Sigmoid colon (tissue), 6 donors: ENCODE measurements at regions not wholly inside any gene's neighbourhood (a gene's known extent, or its start where the extent isn't known, plus 50 kb on each side); places are given as distances from the start of the nearest gene placed in this dataset.

Experiments
- DNase-seq: peaks from one replicate; pipeline ENCODE4 v3.0.0-alpha.2; 2019
- H3K27ac ChIP-seq, 4 donors: fragments of 200-600 bp; sonication (generic); one replicate each; pipeline ENCODE4 v1.5.1; 2016 to 2019; ENCODE audit warnings: mild to moderate bottlenecking in 1 of 4
- H3K27me3 ChIP-seq, 3 donors: fragments of 200-600 bp; sonication (generic); one replicate each; pipeline ENCODE4 v1.5.1; 2019; ENCODE audit warnings: mild to moderate bottlenecking in 1 of 3
- H3K36me3 ChIP-seq, 4 donors: fragments of 200-600 bp; sonication (generic); one replicate each; pipeline ENCODE4 v1.5.1; 2016 to 2019
- H3K4me1 ChIP-seq, 4 donors: fragments of 200-600 bp; sonication (generic); one replicate each; pipeline ENCODE4 v1.5.1; 2017 to 2019
- H3K4me3 ChIP-seq, 4 donors: fragments of 200-600 bp; sonication (generic); one replicate each; pipeline ENCODE4 v1.5.1; 2017 to 2019; ENCODE audit warnings: mild to moderate bottlenecking in 2 of 4, moderate library complexity in 1 of 4
- H3K9me3 ChIP-seq, 4 donors: fragments of 200-600 bp in 3 of 4; sonication (generic) in 3 of 4; one replicate each; pipeline versions ENCODE4 v1.5.1 to v1.6.1; 2013 to 2019
- EP300 ChIP-seq, 4 donors: sonication (generic); formaldehyde crosslinking; IDR thresholded peaks; one replicate each; pipeline ENCODE4 v1.6.1; 2017; ENCODE audit warnings: antibody characterized with exemption in 4 of 4
- POLR2A ChIP-seq, 2 donors: fragments of 450-650 bp; IDR thresholded peaks; one replicate each; pipeline ENCODE4 v1.6.1; 2016; ENCODE audit warnings: antibody characterized with exemption in 2 of 2, mild to moderate bottlenecking in 2 of 2, moderate library complexity in 2 of 2
- POLR2AphosphoS5 ChIP-seq, 4 donors: sonication (generic); formaldehyde crosslinking; IDR thresholded peaks; one replicate each; pipeline ENCODE4 v1.6.1; 2017; ENCODE audit warnings: antibody characterized with exemption in 4 of 4
- whole genome bisulfite sequencing, 2 donors: extraction: QIAGEN DNeasy Blood & Tissue Kit; methylation state at CpG; one replicate each; pipeline ENCODE4 v1.1.7; 2013; 5-methylcytosine and 5-hydroxymethylcytosine counted together
- intact Hi-C: fragments of 100-400 bp; cut with DNase I; formaldehyde crosslinking; loops from one replicate; pipeline ENCODE4 v1.15.1; 2023
- TF ChIP-seq, protein P1 (sequence below), 4 experiments: fragments of 450-650 bp in 3 of 4; fragments of 200-600 bp in 1 of 4; IDR thresholded peaks; one replicate each; pipeline ENCODE4 v1.5.1; 2016 to 2019; ENCODE audit warnings: antibody characterized with exemption in 4 of 4, mild to moderate bottlenecking in 3 of 4, moderate library complexity in 2 of 4
- donor health status: healthy with polysubstance abuse.
- donor health status: healthy.

DNA sequence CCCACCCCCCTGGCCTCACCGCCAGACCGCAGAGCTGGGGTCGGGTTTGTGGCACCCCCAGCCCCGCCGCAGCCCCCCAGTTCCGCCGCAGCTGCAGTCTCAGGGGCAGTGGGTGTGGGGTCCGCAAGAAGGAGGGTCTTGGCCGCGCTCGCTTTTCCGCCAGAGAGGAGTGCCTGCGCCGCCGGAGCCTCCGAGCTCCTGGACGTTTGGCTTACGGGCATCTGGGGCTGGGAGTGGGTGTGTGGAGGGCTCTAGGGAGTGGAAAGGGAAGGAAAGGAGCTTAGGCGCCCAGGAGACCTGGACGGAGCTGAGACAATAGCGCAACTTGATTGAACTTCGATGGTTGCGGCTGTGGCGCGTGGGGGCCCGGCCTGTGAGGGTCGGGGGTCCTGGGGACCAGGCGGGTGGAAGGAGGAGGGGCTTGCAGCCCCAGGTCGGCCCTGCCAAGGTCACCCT is 88.8 kb upstream of the IPO9 start:
- Histone ChIP-seq H3K4me1 (peaks cover 0 to 73% (median 60%) of the 10 kb centered on the region in 4 donors), H3K27me3 (no peaks in the 10 kb centered on the region), H3K27ac (peak overlapping the region; percentile 61 to 73 (median 70)), H3K36me3 (no peaks in the 10 kb centered on the region), H3K4me3 (peak overlapping the region; percentile 42 to 62 (median 58)), H3K9me3 (no peaks in the 10 kb centered on the region)
- TF ChIP-seq POLR2AphosphoS5 (IDR thresholded peaks at IDR 0.05) (no peak), EP300 (IDR thresholded peaks at IDR 0.05) (no peak), POLR2A (IDR thresholded peaks at IDR 0.05) (no peak)
- TF ChIP-seq, protein P1, sequence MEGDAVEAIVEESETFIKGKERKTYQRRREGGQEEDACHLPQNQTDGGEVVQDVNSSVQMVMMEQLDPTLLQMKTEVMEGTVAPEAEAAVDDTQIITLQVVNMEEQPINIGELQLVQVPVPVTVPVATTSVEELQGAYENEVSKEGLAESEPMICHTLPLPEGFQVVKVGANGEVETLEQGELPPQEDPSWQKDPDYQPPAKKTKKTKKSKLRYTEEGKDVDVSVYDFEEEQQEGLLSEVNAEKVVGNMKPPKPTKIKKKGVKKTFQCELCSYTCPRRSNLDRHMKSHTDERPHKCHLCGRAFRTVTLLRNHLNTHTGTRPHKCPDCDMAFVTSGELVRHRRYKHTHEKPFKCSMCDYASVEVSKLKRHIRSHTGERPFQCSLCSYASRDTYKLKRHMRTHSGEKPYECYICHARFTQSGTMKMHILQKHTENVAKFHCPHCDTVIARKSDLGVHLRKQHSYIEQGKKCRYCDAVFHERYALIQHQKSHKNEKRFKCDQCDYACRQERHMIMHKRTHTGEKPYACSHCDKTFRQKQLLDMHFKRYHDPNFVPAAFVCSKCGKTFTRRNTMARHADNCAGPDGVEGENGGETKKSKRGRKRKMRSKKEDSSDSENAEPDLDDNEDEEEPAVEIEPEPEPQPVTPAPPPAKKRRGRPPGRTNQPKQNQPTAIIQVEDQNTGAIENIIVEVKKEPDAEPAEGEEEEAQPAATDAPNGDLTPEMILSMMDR (IDR thresholded peaks at IDR 0.05), result no peak
- intact Hi-C loops, result no loop called here
- DNase-seq, result no peak
- 1 to 6% methylated on average over 29 of the region's 29 CpGs for WGBS, 2 donors

DNA sequence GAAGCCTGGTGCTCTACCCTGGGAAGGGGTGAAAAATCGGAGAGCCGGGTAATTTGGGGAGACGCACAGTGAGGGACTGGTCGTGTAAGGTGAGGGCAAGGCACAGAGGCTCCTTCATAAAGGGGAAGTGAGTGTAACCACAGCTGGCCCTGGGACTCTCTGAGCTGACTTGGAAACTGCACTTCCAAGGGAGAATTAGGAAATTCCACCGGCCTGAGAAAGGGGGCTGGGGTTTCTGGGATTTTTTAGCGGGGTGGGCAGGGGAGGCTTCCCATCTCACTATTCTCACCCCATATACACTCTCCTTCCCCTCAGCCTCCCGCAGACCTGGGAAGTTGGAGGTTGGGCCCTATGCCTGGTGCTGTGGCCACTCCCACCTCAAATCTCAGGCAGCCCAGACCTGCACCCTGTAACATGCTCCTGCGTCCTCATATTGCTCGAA is 88.3 kb upstream of the IPO9 start:
- Histone ChIP-seq H3K27me3 (no peaks in the 10 kb centered on the region), H3K4me1 (peaks cover 0 to 68% (median 57%) of the 10 kb centered on the region in 4 donors), H3K4me3 (peak overlapping the region; percentile 42 to 62 (median 58)), H3K27ac (peak overlapping the region; percentile 61 to 73 (median 70)), H3K36me3 (no peaks in the 10 kb centered on the region), H3K9me3 (no peaks in the 10 kb centered on the region)
- peak; percentile 79 for DNase-seq
- no peak for TF ChIP-seq POLR2A (IDR thresholded peaks at IDR 0.05)
- peak in 1 of 4 donors; percentile 8 for TF ChIP-seq POLR2AphosphoS5 (IDR thresholded peaks at IDR 0.05)
- 6 to 18% methylated on average over 9 of the region's 9 CpGs for WGBS, 2 donors
- intact Hi-C loops, result no loop called here

DNA sequence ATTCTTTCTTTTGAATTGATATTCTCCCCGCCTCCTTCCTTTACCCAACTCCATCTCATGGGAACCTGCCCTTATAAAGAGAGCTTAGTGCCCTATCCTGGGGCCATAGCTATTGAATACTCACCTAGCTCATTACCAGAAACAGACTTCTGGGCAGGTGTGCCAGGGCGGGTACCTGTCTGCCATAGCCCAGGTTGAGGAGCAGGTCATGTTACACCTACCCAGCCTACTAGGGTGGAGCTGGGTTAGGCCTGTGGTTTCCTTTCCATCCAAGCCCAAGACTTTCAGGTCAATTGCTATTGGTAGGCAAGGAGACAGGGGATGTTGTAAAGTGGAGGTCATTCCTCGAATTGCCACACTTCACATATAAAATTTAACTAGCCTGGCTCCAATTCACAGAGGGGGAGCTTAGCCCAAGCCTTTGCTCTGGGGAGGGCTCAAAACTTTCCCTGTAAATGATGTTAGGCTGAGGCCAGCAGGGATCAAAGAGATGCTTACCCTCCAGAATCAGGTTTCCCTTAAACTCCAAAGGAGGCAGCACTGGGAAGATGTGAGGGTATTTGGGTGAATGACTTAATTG is 87.1 kb upstream of the IPO9 start:
- no peaks in the 10 kb centered on the region for H3K27me3 ChIP-seq
- H3K36me3 ChIP-seq, result no peaks in the 10 kb centered on the region
- H3K27ac ChIP-seq, result peak overlapping the region in 1 of 4 donors; percentile 73
- TF ChIP-seq, protein P1 (IDR thresholded peaks at IDR 0.05), result no peak
- no peak for TF ChIP-seq POLR2AphosphoS5 (IDR thresholded peaks at IDR 0.05)
- TF ChIP-seq POLR2A (IDR thresholded peaks at IDR 0.05), result no peak
- no peak for TF ChIP-seq EP300 (IDR thresholded peaks at IDR 0.05)
- intact Hi-C loops, result no loop called here
- H3K9me3 ChIP-seq, result no peaks in the 10 kb centered on the region
- no peak for DNase-seq
- H3K4me3 ChIP-seq, result no peak overlapping the region
- 55 to 76% methylated on average over 3 of the region's 3 CpGs for WGBS, 2 donors
- peaks cover 0 to 56% (median 45%) of the 10 kb centered on the region in 4 donors for H3K4me1 ChIP-seq

DNA sequence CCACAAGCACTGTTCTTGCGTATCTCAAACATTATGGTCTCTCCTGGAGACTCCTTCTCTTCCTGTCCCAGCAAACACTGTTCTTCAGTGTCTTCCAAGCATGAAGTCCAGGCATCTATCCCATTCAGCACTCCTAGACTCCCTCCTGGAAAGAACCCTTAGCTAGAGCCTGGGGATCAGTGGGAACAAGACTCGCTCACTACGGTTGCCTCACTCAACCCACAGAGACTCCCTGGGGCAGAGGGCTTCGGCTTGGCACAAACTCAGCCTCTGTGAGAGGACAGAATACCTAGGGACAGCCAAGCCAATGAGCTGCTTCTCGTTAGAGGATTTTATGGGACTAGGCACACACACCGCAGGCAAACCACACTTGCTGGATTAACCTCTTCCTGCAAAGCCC is 86.5 kb upstream of the IPO9 start:
- Histone ChIP-seq H3K36me3 (no peaks in the 10 kb centered on the region), H3K27me3 (no peaks in the 10 kb centered on the region), H3K4me3 (no peak overlapping the region), H3K27ac (no peak overlapping the region), H3K9me3 (no peaks in the 10 kb centered on the region), H3K4me1 (peaks cover 0 to 50% (median 40%) of the 10 kb centered on the region in 4 donors)
- WGBS, 2 donors, result 65 to 66% methylated on average over 6 of the region's 6 CpGs
- no peak for TF ChIP-seq POLR2A (IDR thresholded peaks at IDR 0.05)
- TF ChIP-seq, protein P1 (IDR thresholded peaks at IDR 0.05), result no peak
- no peak for TF ChIP-seq EP300 (IDR thresholded peaks at IDR 0.05)
- intact Hi-C loops, result no loop called here
- no peak for DNase-seq

DNA sequence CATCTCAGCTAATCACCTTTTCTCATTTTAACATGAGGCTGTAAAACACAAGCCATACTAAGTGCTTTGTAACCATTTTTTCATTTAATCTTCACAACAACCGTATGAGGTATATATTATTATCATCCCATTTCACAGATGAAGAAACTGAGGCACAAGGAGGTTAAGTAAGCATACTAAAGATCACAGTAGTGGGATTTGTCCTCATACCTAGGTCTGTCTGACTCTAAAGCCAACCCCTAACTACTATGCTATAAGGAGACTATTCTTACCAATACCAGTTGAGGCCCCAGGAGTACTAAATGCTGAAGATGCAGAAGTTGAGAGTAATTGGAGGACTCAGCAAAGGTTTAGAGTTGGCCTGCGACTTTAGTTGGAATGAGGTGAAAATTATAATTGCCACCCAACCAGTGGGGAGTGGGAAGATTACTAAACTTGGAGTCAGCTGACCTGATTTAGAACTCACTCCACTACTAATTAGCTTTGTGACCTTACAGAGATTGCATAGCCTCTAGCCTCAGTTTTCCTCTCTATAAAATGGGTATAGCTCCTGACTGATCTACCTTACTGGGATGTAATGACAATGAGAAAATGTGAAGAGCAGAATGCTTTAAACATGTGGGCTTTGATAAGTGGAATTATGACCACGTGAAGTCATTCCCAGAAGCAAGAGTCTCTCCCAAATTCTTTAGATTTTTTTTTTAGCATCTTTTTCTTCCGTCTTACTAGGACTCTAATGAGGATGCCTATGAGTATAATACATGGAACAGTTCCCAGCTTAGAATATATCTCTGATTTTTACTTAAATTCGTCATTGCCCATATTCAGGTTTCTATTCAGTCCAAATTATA is 85.8 kb upstream of the IPO9 start:
- no peak for DNase-seq
- WGBS, 2 donors, result 86 to 93% methylated on average over 5 of the region's 5 CpGs
- intact Hi-C loops, result no loop called here
- no peaks in the 10 kb centered on the region for H3K27me3 ChIP-seq
- no peak overlapping the region for H3K27ac ChIP-seq
- TF ChIP-seq EP300 (IDR thresholded peaks at IDR 0.05) (no peak), POLR2AphosphoS5 (IDR thresholded peaks at IDR 0.05) (no peak), POLR2A (IDR thresholded peaks at IDR 0.05) (no peak)
- TF ChIP-seq, protein P1 (IDR thresholded peaks at IDR 0.05), result no peak
- H3K36me3 ChIP-seq, result no peaks in the 10 kb centered on the region
- H3K4me1 ChIP-seq, result peaks cover 0 to 43% (median 37%) of the 10 kb centered on the region in 4 donors
- H3K4me3 ChIP-seq, result no peak overlapping the region
- H3K9me3 ChIP-seq, result no peaks in the 10 kb centered on the region
